ENCODE measurements at regions not wholly inside any gene's neighbourhood (a gene's known extent, or its start where the extent isn't known, plus 50 kb on each side); places are given as distances from the start of the nearest gene placed in this dataset.
"Not testable (repeated sequence)": the region's sequence is repeated elsewhere in the genome, so short reads cannot be mapped to it uniquely, and the experiment has no call there.

DNA sequence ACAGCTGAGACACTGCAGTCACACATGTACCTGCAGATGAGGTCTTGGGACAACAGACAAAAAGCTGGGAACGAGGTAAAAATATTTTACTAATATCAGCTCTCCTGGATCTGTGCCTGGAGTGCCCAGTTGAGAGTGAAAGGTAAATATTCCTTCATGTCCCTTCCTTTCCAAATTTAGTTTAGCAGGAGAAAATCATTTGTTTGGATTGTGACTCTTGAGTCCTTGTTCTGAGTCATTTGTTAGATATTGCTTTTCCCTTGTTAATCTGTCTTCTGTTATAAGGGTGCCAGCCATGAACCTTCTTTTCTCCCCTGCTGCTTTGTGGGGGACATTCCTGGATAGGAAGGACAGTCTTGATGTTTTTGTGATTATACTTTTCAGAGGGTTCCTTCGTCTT is 329.2 kb downstream of the DSC3 start:
- no peak overlapping the region for H3K4me3 ChIP-seq (ENCODE audit: low read depth, low read length)

DNA sequence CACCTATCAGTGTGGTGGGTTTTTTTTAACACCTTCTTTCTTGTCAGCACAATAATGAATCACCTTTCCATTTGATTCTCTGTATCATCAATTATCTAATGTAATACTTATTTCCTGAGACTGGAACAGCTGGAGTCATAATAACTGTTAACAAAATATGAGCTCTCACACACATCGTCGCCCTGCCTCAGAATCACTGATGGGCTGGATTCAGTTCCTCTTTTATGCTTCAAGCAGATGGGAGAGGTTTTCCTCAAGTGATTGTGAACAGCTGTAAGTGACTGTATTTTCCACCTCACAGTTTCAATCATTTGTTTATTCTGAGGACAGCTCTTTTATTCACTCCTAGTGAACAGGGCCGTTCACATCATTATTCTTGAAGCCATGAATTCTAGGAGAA is 330.2 kb downstream of the DSC3 start:
- no peak overlapping the region for H3K4me3 ChIP-seq (ENCODE audit: low read depth, low read length)

DNA sequence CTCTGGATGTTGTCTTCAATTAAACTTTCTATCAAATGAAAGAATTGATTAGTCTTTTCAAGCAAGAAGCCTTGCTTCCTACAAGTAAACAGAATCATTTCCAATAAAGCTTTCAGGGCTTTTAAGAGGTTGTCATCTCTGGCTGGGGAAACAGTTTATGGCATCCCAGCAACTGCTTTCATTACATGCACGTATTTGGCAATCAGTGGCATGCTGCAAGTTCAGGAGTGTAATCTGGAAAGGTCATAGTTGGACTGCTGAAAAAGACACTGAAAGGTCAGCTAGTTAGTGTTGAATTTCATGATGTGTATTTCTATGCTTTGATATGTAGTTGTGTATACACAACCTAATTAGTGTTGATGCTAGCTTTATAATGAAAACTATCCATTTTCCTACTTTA is 332.9 kb downstream of the DSC3 start:
- H3K4me3 ChIP-seq (ENCODE audit: low read depth, low read length) = no peak overlapping the region

DNA sequence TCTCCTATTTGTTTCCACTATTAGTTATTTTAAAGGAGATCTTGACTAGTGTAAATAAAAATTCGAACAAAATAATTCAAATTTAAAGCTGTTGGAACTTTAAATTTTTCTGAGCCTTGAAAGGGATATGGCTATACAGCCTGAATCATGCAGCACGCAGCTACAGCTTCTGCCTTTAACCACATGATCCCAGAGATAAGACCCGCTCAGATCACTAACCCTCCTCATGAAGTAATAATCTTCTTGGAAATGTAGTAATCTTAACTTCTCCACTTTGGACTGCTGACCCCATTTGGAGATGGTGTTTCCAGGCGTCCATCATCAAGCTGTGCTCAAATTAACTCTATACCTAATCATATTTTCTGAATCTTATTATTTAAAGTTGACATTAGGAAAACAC is 336.6 kb downstream of the DSC3 start:
- H3K4me3 ChIP-seq (ENCODE audit: low read depth, low read length) = no peak overlapping the region

DNA sequence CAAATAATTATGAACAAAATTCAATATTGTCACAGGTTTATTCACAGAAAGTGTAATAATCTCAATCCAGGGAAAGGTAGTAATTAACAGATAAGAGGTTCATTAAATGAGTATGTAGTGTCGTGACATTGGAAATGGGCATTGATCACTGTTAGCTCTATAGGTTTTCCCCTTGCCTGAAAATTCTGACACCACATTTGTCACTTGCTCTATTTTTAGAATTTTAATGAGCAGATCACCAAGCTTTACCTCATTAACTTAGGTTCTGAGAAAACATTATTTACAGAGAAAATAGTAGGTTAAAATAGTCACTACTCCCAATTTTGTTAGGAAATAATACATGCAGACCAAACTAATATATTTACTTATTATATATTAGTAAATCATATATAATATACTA is 344.0 kb downstream of the DSC3 start:
- no peak overlapping the region for H3K4me3 ChIP-seq (ENCODE audit: low read depth, low read length)

DNA sequence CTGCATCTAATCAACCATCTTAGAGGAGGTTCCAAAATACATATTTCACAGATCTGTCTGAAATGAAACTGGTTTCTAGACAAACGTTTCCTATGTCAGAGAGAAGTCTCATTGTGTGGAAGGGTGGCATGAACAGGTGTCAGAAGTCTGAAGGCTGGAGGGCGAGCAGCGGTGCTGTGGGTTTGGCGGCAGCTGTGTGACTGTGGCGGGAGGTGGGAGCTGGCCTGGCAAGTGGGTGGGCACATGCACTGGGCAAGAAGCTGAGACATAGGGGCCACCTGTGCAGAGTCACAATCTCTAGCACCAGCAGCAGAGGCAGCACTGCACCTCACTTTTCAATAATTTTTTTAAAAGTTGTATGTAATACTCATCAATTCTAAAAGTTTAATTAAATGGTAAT is 346.3 kb downstream of the DSC3 start:
- H3K4me3 ChIP-seq (ENCODE audit: low read depth, low read length) = no peak overlapping the region

DNA sequence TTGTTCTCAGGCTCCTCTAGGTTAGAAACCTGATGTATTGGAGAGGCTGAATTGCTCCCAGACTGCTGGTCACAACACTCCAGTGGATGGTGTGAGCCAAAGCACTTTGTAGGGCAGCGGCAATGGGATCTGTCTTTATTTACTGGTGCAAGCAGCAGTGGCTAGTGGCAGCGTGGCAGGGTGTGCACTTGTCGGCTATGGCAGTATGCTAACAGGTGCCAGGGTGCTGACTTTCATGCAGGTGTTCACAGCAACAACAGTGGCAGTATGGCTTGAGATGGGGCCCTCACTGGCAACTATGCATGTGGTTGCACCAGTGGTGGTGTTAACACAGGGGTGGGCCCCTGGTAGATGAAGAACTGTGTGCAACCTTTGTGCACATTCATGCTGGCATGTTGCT is 347.8 kb downstream of the DSC3 start:
- H3K4me3 ChIP-seq (ENCODE audit: low read depth, low read length) = no peak overlapping the region

DNA sequence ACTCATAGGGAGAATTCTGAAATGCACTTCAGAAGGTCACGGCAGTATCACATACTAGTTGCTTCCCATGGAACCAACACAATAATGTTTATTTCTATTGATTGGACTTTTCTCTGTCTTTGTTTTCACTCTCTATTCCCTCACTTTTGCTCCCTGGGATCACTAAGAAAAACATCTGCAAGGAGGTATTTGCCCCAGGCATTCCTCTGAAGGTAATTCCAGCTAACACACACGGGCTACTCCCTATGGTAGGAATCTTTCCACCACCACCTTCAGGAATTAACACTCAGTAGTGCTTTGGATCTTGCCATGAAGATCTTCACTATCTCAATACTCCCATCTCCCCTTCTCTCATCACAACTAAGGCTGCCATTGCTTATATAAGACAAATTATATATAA is 353.3 kb downstream of the DSC3 start:
- H3K4me3 ChIP-seq (ENCODE audit: low read depth, low read length) = no peak overlapping the region

DNA sequence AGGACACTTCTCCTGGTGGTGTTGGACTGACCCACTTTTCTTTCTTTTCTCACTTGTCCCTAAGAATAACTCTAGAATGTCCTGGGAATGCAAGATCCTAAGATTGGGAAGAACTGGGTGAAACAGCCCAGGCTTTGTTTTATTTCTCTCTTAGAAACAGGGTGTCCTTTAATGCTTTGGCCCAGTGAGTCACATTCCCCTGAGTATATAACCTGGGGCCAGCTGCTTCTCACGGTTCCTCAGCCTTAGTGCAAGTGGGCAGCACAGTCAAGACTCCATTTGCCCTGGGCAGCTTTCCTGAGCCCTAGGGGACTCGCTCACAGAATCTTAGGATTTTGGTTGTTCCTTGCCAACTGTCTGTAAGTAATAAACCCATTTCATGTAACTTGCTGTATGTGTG is 355.0 kb downstream of the DSC3 start:
- no peak overlapping the region for H3K4me3 ChIP-seq (ENCODE audit: low read depth, low read length)

DNA sequence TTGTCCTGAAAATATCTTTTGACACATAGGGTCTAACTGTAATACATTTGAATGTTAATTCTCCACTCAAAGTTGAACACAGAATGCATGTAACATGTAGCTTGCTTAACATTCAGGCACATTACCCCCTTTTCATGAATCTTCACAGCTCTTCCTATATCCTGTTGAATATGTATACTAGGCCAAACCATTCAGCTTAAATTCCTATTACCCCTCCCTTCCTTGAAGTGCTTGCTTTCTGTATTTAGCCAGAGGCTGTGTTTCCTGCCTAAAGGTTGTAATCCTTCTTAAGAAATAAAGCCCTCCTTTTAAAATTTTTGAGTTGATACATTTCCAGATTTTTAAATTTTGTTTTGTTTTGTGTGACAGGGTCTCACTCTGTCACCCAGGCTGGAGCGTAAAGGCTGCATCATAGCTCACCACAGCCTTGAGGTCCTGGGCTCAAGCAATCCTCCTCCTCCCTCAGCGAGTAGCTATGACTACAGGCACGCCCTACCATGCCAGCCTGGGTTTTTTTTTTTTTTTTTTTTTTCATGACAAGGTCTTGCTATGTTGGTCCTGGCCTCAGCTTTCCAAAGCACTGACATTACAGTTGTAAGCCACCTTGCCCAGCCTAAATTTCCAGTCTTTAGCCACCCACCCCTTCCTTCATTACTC is 357.6 kb downstream of the DSC3 start:
- H3K4me3 ChIP-seq (ENCODE audit: low read depth, low read length) = no peak overlapping the region

DNA sequence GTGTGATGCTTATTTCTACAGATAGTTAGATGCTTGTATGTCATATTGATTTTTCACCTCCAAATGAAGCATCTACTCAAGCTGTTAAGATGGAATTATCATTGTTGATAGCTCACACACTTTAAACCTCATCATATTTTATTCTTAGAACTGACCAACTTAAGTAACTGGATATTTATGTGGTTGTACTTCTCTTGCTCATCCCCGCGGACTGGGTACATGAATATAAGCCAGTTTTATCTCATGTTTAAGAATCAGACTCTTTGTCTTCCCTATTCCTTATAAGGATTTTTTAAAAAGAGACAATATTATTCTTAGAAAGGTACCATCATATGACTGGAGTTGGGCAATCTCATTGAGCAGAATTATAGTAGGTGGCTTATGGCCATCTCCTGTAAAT is 358.7 kb downstream of the DSC3 start:
- no peak overlapping the region for H3K4me3 ChIP-seq (ENCODE audit: low read depth, low read length)

DNA sequence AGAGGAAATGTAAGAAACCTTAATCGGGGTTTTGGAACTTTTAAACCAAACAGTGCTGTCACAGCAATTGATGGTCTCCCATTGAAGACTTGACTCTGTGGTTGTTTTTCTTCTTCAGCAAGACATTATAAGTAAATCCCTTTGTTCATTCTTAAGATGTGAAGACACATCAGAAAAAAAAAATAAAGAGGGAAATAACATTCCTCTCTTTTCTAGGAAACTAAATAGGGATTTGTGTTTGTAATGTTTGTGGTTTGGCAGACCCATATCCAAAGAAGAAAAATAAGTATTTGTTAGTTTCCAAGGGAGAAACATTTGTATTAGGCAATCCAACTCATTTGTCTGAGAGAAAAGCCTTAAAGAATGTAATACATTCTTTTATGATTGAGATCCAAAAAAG is 359.9 kb downstream of the DSC3 start:
- H3K4me3 ChIP-seq (ENCODE audit: low read depth, low read length) = no peak overlapping the region

DNA sequence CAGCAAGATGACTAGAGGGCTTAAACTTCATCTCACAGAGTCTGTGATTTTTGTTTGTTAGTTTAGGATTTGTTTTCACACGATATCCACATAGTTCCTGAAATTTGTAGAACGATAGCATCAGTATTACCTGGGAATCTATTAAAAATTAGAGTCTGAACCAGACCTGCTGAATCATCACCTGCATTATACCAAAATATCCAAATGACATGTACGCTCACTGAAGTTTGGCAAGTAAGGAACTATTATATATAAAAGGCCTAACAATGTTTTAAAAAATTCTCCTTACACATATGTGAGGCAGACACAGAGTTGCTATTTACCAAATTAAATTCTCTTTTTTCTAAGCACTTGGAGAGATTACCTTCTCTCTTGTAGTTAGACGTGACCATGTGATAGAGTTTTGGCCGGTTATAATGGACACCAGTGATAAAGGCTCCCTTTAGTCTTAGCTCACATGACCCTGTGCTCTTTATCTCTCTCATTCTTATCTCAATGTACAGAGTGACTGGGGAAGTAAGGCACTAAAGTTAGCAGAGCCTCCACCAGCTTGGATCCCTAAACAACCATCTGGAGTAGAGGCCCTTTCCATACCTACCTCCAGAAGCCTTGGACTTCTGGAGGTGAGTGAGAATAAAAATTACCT is 363.1 kb downstream of the DSC3 start:
- H3K4me3 ChIP-seq (ENCODE audit: low read depth, low read length) = no peak overlapping the region

DNA sequence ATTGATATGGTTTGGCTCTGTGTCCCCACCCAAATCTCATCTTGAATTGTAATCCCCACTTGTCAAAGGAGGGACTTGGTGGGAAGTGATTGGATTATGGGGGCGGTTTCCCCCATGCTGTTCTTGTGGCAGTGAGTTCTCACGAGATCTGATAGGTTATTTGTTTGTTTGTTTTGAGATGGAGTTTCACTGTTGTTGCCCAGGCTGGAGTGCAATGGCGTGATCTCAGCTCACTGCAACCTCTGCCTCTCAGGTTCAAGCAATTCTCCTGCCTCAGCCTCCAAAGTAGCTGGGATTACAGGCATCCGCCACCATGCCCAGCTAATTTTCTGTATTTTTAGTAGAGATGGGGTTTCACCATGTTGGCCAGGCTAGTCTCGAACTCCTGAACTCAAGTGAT is 364.7 kb downstream of the DSC3 start:
- not testable (repeated sequence) for H3K4me3 ChIP-seq (ENCODE audit: low read depth, low read length)

DNA sequence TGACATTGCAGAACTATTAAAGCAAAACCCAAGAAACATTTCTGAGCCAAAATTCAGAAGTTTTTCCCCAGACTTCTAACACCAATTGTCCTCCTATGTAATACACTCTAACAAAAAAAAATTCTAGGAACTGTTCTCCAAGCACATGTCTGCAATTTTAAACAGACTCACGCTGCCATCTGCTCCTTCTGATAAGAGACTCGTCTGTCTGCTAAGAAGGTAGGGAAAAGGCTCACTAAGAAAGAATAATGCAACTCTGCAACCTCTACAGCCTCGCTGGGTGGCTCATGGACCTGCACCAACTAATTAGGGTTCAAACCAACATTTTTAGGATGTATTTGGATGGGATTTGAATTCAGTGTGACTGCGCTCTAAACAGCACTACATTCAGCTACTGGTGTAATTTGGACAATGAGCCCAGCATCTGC is 366.5 kb downstream of the DSC3 start:
- H3K4me3 ChIP-seq (ENCODE audit: low read depth, low read length) = no peak overlapping the region

DNA sequence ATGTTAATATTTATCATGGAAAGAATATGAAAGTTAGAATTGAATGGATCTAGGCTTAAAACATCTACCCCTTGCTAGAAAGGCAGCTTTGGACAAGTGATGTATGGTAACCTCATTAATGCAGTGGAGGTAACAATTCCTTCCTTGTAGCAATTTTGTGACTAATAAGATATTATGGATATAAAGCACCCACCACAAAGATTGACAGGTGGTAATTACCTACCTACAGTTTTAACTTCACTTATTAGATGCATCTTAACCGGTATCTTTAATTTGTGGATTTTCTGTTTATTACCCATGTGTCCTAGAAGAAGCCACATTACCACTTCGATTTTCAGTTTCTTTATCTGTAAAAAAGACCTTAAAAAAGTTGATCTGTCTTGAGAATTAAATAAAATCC is 367.0 kb downstream of the DSC3 start:
- H3K4me3 ChIP-seq (ENCODE audit: low read depth, low read length) = no peak overlapping the region

DNA sequence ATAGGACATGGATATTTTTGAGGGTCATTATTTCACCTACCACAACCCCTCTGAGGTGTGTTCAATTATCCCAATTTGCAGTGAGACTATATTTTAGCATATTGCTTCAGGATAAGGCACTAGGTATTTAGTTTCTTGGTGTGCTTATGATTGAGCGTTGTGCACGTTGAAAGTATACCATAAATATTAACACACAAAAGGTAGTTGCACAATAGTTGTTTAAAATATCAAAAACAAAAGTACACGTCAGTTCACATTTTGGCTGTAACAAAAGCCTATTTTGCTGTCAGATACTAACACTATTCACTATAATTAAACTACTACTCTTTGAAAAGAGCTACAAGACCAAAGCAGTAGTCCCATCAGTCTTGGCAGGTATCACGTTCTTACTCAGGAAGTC is 367.5 kb downstream of the DSC3 start:
- no peak overlapping the region for H3K4me3 ChIP-seq (ENCODE audit: low read depth, low read length)

DNA sequence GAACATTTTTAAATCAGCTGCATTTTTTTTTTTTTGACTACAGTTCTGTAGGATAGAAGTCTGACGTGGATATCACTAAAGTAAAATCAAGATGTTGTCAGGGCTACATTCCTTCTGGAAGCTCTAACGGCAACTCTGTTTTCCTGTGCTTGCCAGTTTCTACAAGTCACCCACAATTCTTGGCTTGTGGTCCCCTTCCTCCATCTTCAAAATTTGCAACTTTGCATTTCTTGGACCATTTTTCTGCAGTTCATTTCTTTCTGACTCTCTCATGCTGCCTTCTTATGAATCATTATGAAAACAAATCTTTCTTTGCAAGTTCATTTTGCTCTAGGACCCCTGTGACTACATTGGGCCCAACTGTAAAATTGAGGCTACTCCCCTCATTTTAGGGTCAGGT is 367.9 kb downstream of the DSC3 start:
- no peak overlapping the region for H3K4me3 ChIP-seq (ENCODE audit: low read depth, low read length)

DNA sequence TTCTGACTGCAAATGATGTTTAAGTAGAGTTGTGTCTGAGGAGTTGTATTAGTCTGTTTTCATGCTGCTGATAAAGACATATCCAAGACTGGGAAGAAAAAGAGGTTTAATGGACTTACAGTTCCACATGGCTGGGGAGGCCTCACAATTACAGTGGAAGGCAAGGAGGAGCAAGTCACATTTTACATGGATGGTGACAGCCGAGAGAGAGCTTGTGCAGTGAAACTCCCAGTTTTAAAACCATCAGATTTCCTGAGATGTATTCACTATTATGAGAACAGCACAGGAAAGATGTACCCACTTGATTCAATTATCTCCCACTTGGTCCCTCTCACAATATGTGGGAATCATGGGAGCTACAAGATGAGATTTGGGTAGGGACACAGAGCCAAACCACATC is 370.1 kb downstream of the DSC3 start:
- not testable (repeated sequence) for H3K4me3 ChIP-seq (ENCODE audit: low read depth, low read length)

DNA sequence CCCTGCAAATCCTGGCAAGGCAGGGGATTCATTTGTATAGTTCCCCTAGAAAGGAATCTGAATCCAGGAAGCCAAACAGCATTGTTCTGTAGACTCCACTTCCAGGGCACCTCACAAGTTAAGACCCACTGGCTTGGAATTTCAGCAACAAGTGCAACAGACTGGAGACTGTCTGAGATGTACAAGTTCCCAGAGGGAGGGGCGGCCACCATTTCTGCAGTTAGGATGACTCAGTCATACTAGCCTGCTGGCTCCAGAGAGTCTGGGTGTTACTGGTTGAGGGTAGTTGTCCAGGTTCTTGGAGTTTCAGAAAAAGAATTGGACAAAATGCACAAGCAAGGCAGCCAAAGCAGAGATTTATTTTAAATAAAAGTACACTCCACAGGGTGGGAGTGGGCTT is 384.2 kb downstream of the DSC3 start:
- no peak overlapping the region for H3K4me3 ChIP-seq (ENCODE audit: low read depth, low read length)

DNA sequence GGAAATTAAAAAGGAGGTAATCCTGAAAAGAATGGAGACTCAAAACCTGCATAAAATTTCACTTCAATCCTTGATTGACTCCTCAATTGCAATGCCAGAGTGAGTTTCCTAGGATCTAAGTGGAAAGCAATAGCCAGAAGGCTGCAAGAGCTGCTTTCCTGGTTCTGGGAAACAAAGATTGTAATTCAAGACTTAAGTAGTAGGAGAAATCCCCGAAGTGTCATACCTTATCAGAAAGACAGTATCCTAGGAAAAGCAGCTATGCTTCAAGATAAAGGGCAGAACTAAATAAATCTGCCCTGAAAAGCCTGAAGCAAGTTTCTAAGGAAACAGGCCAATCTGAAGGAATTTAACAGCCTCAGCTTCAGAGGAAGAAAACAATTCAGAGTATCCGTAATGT is 390.2 kb downstream of the DSC3 start:
- no peak overlapping the region for H3K4me3 ChIP-seq (ENCODE audit: low read depth, low read length)

DNA sequence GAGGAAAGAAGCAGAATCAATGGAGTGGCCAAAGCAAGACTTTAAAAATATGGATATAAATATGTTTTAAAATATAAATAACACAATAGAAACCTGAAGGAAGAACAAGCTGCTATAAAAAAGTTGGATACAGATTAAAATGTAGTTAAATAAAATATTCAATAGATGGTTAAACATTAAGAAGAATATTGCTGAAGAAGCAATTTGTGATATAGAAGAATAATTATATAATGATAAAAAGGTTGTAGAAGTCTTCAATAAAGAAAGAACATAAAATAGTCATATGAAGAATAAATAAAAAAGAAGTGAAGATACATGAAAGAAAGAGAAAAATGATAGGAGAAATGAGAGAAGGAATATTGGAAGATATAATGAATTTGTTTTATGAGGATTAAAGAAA is 392.0 kb downstream of the DSC3 start:
- no peak overlapping the region for H3K4me3 ChIP-seq (ENCODE audit: low read depth, low read length)

DNA sequence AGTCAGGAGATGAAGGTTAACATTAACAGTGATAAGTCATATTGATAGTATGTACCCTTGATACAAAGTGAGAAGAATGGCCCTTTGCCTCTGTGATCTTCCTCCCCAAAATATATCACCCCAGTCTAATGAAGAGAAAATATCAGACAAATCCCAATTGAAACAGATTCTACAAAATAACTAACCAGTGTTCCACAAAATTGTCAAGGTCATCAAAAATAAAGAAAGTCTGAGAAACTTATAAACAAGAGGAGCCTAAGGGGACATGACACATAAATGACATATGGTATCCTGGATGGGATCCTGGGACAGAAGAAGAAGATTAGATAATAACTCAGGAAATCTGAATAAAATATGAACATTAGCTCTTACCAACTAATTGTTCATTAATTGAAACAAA is 398.4 kb downstream of the DSC3 start:
- H3K4me3 ChIP-seq (ENCODE audit: low read depth, low read length) = no peak overlapping the region

Data from iPS-11a (cell line).